OCI-LY7 (cell line): ENCODE measurements at regions not wholly inside any gene's neighbourhood (a gene's known extent, or its start where the extent isn't known, plus 50 kb on each side); places are given as distances from the start of the nearest gene placed in this dataset.

Experiments
- BruUV-seq: library from RNA; stranded (reverse); fragments of 400-500 nt; replicated peaks from 2 replicates; lab custom pipeline; 2021; lab: Mats Ljungman, UMichigan
- CTCF ChIA-PET: fragments of 300-600 bp; sonication (Branson Sonifier 250); formaldehyde crosslinking; loops from one replicate; lab custom pipeline; 2022; ENCODE audit warnings: antibody characterized with exemption; ENCODE audit not compliant: unreplicated experiment; lab: Charles Lee
- POLR2A ChIA-PET: fragments of 300-600 bp; sonication (Branson Sonifier 250); formaldehyde crosslinking; loops from one replicate; lab custom pipeline; 2022; ENCODE audit warnings: antibody characterized with exemption; lab: Charles Lee
- DNase-seq: peaks from one replicate; pipeline ENCODE4 v3.0.0-alpha.2; 2015; ENCODE audit warnings: low spot score
- H2AFZ ChIP-seq: fragments of 200-600 bp; sonication (generic), shearing (Covaris generic); 2 replicates; pipeline ENCODE4 v1.6.1; 2014; ENCODE audit warnings: mild to moderate bottlenecking, antibody characterized with exemption, low read length, moderate library complexity
- H3K27ac ChIP-seq: fragments of 200-600 bp; sonication (generic); 2 replicates; pipeline ENCODE4 v1.5.1; 2014; ENCODE audit warnings: mixed run types, low read depth, mild to moderate bottlenecking, moderate library complexity, low read length, inconsistent platforms; ENCODE audit not compliant: poor library complexity, severe bottlenecking
- H3K36me3 ChIP-seq: fragments of 200-600 bp; sonication (generic); 2 replicates; pipeline ENCODE4 v1.6.1; 2014; ENCODE audit warnings: mild to moderate bottlenecking, antibody characterized with exemption, low read length, moderate library complexity, mixed read lengths; ENCODE audit not compliant: insufficient read depth
- H3K4me1 ChIP-seq: fragments of 200-600 bp; sonication (generic); 2 replicates; pipeline ENCODE4 v1.5.1; 2014; ENCODE audit warnings: mild to moderate bottlenecking, low read length; ENCODE audit not compliant: insufficient read depth, poor library complexity, severe bottlenecking
- H3K4me2 ChIP-seq: fragments of 200-600 bp; sonication (generic); 2 replicates; pipeline ENCODE4 v1.6.1; 2014; ENCODE audit warnings: mild to moderate bottlenecking, low read length
- H3K4me3 ChIP-seq: fragments of 200-600 bp; sonication (generic); 2 replicates; pipeline ENCODE4 v1.5.1; 2014; ENCODE audit warnings: mild to moderate bottlenecking, low read depth, low read length; ENCODE audit not compliant: poor library complexity, severe bottlenecking
- H3K79me2 ChIP-seq: fragments of 200-600 bp; sonication (generic); 2 replicates; pipeline ENCODE4 v1.6.1; 2016; ENCODE audit warnings: low read depth, mild to moderate bottlenecking, low read length, moderate library complexity, mixed read lengths; ENCODE audit not compliant: insufficient read depth
- H3K9me2 ChIP-seq: fragments of 200-600 bp; sonication (generic); 2 replicates; pipeline ENCODE4 v1.6.1; 2016; ENCODE audit warnings: mild to moderate bottlenecking, low read length, mixed read lengths; ENCODE audit not compliant: insufficient read depth
- H3K9me3 ChIP-seq: fragments of 200-600 bp; sonication (generic); 2 replicates; pipeline ENCODE4 v1.6.1; 2014; ENCODE audit warnings: mild to moderate bottlenecking, mixed run types, low read length, mixed read lengths
- H4K20me1 ChIP-seq: fragments of 200-600 bp; sonication (generic); 2 replicates; pipeline ENCODE4 v1.6.1; 2014; ENCODE audit warnings: mild to moderate bottlenecking, antibody characterized with exemption, low read length, moderate library complexity, mixed read lengths; ENCODE audit not compliant: insufficient read depth
- EZH2phosphoT487 ChIP-seq: fragments of 200-600 bp; sonication (generic); IDR thresholded peaks from 2 replicates; pipeline ENCODE4 v1.6.1; 2018; ENCODE audit warnings: low read depth, borderline replicate concordance, mild to moderate bottlenecking, mixed run types, antibody characterized with exemption, low read length, moderate library complexity, mixed read lengths
- intact Hi-C: fragments of 100-400 bp; cut with micrococcal nuclease; formaldehyde crosslinking; loops from one replicate; pipeline ENCODE4 v1.10.0; 2022; ENCODE audit not compliant: unreplicated experiment
- TF ChIP-seq, protein P1 (sequence below): fragments of 200-600 bp; sonication (generic); conservative IDR thresholded peaks from 2 replicates; pipeline ENCODE4 v1.5.1; 2014; ENCODE audit warnings: mild to moderate bottlenecking, antibody characterized with exemption, low read length, moderate library complexity, mixed read lengths

DNA sequence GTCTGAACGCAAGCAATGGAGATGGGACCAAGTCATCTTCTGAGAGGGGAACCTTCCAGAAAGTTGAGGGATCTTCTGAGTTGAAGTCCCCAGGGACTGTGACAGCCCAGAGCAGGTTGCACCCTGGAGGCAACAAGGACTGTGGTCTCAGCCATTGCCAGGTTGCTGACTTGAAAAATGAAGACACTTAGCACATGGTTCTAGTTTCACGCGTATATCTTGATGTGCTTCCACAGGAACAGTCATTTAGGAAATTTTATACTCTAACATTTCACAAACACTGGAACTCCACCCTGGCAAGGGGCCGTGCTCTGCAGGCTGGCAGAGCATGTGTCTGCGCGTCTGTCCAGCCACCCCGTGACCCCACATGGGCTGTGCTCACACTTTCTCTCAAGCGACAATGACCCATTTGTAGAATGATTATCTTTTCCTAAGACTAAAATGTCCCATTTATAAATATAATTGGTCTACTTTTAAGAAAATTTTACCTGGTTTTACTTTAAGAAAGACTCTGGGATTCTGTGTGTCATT is 157.0 kb downstream of the ERMARD start:
- Histone ChIP-seq H4K20me1 (no peaks in the 10 kb centered on the region), H2AFZ (no peak overlapping the region), H3K9me2 (no peaks in the 10 kb centered on the region), H3K4me3 (no peak overlapping the region), H3K36me3 (no peaks in the 10 kb centered on the region), H3K4me2 (no peak overlapping the region), H3K4me1 (no peaks in the 10 kb centered on the region), H3K79me2 (no peaks in the 10 kb centered on the region), H3K27ac (no peak overlapping the region), H3K9me3 (no peaks in the 10 kb centered on the region)
- TF ChIP-seq, protein P1, sequence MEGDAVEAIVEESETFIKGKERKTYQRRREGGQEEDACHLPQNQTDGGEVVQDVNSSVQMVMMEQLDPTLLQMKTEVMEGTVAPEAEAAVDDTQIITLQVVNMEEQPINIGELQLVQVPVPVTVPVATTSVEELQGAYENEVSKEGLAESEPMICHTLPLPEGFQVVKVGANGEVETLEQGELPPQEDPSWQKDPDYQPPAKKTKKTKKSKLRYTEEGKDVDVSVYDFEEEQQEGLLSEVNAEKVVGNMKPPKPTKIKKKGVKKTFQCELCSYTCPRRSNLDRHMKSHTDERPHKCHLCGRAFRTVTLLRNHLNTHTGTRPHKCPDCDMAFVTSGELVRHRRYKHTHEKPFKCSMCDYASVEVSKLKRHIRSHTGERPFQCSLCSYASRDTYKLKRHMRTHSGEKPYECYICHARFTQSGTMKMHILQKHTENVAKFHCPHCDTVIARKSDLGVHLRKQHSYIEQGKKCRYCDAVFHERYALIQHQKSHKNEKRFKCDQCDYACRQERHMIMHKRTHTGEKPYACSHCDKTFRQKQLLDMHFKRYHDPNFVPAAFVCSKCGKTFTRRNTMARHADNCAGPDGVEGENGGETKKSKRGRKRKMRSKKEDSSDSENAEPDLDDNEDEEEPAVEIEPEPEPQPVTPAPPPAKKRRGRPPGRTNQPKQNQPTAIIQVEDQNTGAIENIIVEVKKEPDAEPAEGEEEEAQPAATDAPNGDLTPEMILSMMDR = no peak
- TF ChIP-seq EZH2phosphoT487 = no peak
- intact Hi-C loops = no loop called here
- BruUV-seq = no TSS peak
- CTCF ChIA-PET = interaction anchor here (0.6 kb wide), 1 partner anchor 389 kb away, joined by 3 read pairs; no protein-coding TSS in a partner anchor
- POLR2A ChIA-PET = interaction anchor here (0.6 kb wide), 1 partner anchor 218 kb away, joined by 3 read pairs; no protein-coding TSS in a partner anchor
- no peak for DNase-seq

DNA sequence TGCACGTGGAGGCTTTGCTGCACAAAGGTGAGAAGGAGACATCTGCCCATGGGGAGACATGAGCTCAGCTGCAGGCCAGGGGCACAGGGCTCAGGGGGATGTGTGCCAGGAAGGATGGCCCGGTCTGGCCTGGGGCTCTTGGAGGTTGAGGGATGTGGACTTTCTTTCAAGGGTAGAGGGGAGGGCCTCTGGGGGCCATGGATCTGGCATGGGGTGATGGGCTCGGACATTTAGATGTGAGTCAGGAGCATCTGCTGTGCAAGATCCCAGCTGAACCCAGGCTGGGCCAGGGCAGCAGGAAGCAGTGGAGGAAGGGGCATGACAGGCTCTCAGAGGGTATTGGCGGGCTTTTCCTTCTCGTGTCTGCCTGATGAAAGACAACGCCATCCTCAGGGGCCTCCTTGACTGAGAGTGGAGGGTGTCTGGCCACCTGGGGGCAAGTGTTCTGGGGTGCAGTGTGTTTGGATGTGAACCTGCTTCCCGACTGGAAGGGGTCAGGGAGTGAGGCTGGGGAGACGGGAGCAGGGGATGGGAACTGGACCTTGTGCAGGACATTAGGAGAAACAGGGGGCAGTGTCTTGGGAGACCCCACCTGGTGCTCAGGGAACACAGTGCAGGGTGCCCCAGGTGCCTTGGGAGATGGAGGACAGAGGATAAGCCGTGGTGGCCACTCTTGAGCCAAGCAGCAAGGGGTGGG is 156.1 kb downstream of the ERMARD start:
- Histone ChIP-seq H3K4me1 (no peaks in the 10 kb centered on the region), H3K4me3 (no peak overlapping the region), H3K4me2 (no peak overlapping the region), H4K20me1 (no peaks in the 10 kb centered on the region), H3K9me3 (no peaks in the 10 kb centered on the region), H3K27ac (no peak overlapping the region), H3K36me3 (no peaks in the 10 kb centered on the region), H2AFZ (no peak overlapping the region), H3K79me2 (no peaks in the 10 kb centered on the region), H3K9me2 (no peaks in the 10 kb centered on the region)
- no peak for TF ChIP-seq EZH2phosphoT487
- TF ChIP-seq, protein P1 = no peak
- intact Hi-C loops = no loop called here
- POLR2A ChIA-PET = no interaction called here
- BruUV-seq = no TSS peak
- no peak for DNase-seq
- CTCF ChIA-PET = no interaction called here
